ENCODE measurements at regions not wholly inside any gene's neighbourhood (a gene's known extent, or its start where the extent isn't known, plus 50 kb on each side); places are given as distances from the start of the nearest gene placed in this dataset.

DNA sequence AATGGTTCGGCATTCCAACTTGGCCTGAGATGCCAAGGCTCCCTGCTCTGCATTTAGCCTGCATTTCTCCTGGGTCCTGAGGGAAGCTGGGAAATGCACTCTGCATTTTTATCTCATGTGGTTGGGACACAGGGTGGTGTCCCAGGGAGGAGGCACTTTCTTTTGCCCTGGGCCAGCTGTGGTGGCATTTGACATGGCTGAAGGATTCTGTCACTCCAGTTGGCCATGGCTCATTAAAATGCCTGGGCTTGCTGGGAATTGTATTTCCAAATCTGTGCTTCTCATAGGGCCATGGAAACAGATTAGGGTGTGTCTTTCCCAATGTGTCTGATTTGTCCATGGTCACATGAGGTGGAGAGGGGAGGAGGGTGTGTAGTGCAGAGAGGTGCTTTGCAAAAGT, 128.3 kb upstream of the RGMA start:
- DNase-seq, result no peak

DNA sequence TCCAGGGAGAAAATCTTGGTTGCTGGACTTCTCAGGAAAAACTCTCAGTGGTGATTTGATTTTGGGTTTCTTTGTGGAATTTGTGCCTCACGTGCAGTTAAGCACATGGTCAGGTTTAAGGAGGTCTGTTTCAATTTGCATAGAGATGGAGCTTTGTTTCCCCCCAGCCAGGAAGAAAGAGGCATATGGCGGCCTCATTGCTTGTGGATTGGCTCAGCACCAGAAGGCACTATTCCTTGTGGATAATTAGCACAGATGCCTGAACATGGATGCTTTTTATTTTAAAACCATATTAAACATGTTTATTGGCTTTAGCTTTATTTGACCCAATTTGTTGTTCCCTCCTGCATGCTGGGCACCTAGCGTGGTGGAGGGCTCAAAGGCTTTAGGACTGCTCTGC, 125.1 kb upstream of the RGMA start:
- DNase-seq, result no peak

- DNase-seq, result no peak
These were observed 124.3 kb upstream of the RGMA start for GRCh38 chr15:93213281-93213680.

DNA sequence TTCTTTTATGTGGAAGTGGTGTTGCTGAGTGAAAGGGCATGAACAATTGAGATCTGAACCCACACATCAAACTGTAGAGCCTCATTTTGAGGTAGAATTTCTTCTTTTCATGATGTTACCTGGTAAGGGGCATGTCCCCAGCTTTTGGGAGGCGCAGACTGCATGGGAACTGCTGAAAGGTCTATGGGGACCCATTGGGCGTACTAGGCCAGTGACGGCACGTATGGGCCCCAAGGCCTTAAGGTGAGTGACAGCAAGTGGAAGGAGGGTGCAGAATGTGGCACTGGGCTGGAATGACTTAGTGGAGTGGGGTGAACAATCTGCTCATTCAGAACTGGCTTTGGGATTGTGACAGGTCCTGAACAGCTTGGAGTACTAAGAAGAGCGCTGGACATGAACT, 123.6 kb upstream of the RGMA start:
- DNase-seq, result no peak

DNA sequence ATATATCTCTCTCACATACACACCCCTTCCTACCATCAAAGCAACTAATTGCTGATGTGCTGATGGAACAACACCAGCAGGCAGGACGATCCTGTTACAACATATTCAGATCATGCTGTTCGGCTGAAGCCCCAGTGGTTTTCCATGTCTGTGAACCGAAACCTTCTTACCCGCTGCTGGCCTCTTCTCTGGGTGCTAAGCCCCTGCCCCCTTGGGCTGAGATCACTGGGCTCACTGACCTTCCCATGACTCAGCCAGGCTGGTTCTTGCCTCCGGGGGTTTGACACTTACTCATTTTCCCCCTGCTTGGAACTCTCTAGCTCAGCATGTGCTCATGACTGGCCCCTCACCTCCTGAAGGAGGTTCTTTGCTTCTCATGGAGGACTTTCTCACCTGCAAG, 122.0 kb upstream of the RGMA start:
- DNase-seq, result no peak

- DNase-seq, result no peak
These were observed 120.9 kb upstream of the RGMA start for GRCh38 chr15:93209690-93210445.

- DNase-seq, result no peak
These were observed 117.9 kb upstream of the RGMA start for GRCh38 chr15:93206893-93207292.

GRCh38 chr15:93205413-93205812, 116.4 kb upstream of the RGMA start:
- no peak for DNase-seq

GRCh38 chr15:93203036-93203435, 114.0 kb upstream of the RGMA start:
- no peak for DNase-seq

DNA sequence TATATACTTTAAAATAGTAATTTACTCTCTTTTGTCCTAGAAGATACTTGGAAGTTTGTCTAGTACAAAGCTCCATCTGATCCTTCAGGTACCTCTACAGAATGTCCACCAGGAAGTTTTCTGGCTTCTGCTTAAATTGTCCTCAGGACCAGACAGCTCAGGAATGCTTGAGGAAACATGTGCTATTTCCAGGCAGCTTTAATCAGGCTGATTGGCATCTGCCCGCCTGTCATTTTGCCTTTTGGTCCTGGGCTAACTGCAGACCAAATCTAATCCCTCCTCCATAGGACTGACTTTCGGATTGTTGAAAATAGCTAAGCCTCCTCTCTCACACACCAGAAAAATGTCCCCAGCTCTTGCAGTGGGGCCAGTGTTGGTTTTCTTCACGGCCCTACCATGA, 113.4 kb upstream of the RGMA start:
- DNase-seq, result no peak

- DNase-seq, result no peak
These were observed 112.9 kb upstream of the RGMA start for GRCh38 chr15:93201940-93202339.

DNA sequence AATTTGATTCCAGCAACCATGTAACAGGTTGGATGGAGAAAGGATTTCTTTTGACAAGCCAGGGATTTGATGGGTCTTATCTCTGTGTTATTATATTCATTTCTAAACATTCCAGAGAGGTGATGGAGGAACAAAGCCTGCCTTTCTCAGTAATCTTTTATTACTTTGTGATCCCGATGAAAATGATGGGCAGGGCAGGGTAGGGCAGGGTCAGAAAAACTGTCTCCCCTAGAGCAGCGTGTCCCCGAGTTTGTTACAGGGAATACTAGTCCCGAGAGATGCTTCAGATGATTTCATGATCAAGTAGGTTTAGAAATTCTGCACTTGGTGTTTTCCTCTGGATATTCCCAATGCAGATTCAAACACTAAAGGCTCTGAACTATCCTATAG, 111.8 kb upstream of the RGMA start:
- no peak for DNase-seq

GRCh38 chr15:93200081-93200836, 111.2 kb upstream of the RGMA start:
- no peak for DNase-seq

- DNase-seq, result no peak
These were observed 107.2 kb upstream of the RGMA start for GRCh38 chr15:93196135-93196670.

DNA sequence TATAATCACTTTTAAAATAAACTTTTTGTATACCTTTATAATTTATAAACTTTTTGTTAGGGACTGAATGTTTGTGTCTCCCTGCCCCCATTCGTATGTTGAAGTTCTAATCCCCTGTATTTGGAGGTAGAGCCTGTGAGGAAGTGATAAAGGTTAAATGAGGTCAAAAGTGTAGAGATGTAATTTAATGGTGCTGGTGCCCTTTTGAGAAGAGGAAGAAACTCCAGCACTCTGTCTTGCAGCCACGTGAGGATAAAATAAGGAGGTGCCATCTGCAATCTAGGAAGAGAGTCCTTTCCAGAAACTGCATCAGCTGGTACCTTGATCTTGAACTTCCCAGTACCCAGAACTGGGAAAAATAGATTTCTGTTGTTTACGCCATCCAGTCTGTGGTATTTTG, 106.1 kb upstream of the RGMA start:
- DNase-seq, result no peak

GRCh38 chr15:93190238-93190637, 101.2 kb upstream of the RGMA start:
- no peak for DNase-seq

DNA sequence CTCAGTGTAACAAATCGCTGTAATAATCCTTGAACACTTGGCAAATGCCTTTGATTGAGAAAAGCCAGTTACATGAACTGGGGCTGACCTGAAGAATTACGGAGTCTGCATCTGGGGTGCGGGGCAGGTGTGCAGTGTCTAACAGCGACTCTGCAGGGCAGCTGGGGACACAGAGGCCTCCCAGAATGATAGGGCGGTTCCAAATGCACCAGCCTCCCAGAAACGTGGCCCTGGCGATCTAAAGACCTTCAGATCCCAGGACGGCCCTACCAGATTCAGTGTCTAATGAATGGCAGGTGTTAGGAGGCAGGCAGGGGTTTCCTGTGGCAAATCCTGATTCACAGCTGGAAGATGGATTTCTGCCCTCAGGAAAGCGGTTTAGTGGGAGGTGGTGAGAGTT, 100.5 kb upstream of the RGMA start:
- DNase-seq, result no peak

DNA sequence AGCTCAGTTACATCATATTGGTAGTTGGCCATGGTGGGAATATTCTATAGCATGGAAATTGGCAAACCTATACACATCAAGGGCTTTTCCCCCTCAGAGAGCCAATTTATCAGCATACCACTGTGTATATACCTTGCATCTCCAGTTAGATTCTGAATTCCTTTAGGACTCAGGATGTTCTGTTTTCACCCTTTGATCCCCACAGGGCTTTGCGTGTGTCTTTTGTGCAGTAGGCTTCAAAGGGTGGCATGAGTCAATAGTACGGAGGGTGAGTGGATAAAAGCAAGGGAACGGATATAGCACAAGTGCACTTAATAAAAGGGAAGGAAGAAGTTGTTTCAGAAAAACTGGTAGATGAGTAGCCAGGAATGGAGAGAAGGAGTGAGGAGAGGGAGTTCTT, 99.2 kb upstream of the RGMA start:
- no peak for DNase-seq

DNA sequence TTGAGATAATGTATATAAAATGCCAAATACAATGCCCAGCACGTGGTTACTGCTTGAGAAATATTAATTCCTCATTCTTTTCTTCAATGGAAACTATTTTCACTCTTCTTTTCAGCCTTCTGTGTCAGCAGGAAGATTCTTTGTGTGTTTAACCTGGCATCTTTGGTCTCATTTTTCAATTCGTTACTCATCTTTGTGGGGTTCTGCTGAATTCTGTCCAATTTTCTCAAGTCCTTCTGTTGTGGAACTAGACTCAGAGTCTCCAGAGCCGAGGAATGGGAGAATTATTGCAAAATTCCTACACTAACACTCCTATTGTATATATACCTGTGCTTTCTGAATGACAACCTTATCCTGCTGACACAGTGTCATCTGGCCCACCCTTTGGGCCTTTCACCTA, 96.8 kb upstream of the RGMA start:
- no peak for DNase-seq

GRCh38 chr15:93182703-93183205, 93.7 kb upstream of the RGMA start:
- DNase-seq, result no peak

- no peak for DNase-seq
These were observed 91.6 kb upstream of the RGMA start for GRCh38 chr15:93180656-93181055.

GRCh38 chr15:93180128-93180527, 91.1 kb upstream of the RGMA start:
- DNase-seq, result no peak

DNA sequence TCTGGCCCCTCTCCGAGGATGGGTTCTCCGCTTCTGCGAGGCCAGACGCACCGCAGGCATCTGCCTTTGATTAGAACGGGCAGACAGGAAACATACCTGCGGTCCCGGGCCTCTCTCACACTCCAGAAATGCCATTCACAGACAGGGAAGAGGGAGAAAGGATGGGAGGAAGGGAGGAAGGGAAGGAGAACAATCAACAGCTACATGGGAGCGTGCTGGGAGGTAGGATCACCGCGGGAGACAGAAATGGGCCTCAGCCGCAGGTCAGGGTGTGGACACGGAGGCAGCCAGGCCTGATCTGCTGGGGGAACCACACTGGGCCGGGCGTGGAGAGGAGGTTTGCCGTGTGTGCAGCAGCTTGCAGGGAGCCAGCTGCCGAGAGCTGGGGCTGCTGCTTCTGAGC, 90.7 kb upstream of the RGMA start:
- no peak for DNase-seq

DNA sequence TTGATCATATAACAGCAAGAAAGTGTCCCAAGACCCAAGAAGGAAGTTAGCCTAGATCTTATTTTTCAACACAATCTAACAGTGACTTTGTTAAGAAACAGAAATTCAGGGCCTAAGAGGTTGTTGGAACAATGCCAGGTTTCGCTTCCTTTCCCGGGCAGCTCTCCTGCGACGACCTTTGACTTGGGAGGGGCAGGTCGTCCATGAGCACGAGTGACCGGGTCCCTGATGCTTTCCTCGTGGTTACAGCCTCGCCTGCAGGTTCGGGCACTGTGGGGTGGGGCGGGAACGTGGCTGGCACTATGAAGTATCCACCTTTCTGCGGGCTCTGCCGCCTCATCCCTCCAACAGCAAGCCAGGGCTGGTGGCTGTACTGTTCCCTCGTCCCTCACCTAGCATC, 90.1 kb upstream of the RGMA start:
- DNase-seq, result no peak
